Amniotic epithelial cell (primary cell): ENCODE measurements at regions not wholly inside any gene's neighbourhood (a gene's known extent, or its start where the extent isn't known, plus 50 kb on each side); places are given as distances from the start of the nearest gene placed in this dataset.
A peak's percentile ranks its signal among the peaks of the same experiment; 100 is the strongest.
"Not testable (repeated sequence)": the region's sequence is repeated elsewhere in the genome, so short reads cannot be mapped to it uniquely, and the experiment has no call there.

Experiments
- DNase-seq: peaks from one replicate; pipeline ENCODE4 v3.0.0-alpha.2; 2010; ENCODE audit warnings: low read depth

GRCh38 chr4:75422998-75423397 is 91.2 kb downstream of the RCHY1 start:
- DNase-seq = no peak

- no peak for DNase-seq
Observed at GRCh38 chr4:75412746-75413145, 101.5 kb downstream of the RCHY1 start.

- no peak for DNase-seq
Observed at GRCh38 chr4:75398501-75398900, 115.7 kb downstream of the RCHY1 start.

- no peak for DNase-seq
Observed at GRCh38 chr4:75391489-75392166, 122.6 kb downstream of the RCHY1 start.

- not testable (repeated sequence) for DNase-seq
Observed at GRCh38 chr4:75386426-75386825, 127.8 kb downstream of the RCHY1 start.

GRCh38 chr4:75385106-75385505 is 129.1 kb downstream of the RCHY1 start:
- DNase-seq = peak; percentile 25

GRCh38 chr4:75376543-75376942 is 137.7 kb downstream of the RCHY1 start:
- DNase-seq = no peak

- no peak for DNase-seq
Observed at GRCh38 chr4:75371915-75372314, 142.3 kb downstream of the RCHY1 start.

- DNase-seq = no peak
Observed at GRCh38 chr4:75370576-75370975, 143.6 kb downstream of the RCHY1 start.

- DNase-seq = peak; percentile 44
Observed at GRCh38 chr4:75345423-75345822, 168.8 kb downstream of the RCHY1 start.

GRCh38 chr4:75344915-75345314 is 169.3 kb downstream of the RCHY1 start:
- peak; percentile 94 for DNase-seq

- DNase-seq = peak; percentile 81
Observed at GRCh38 chr4:75343333-75343732, 170.9 kb downstream of the RCHY1 start.

GRCh38 chr4:75340561-75340960 is 173.6 kb downstream of the RCHY1 start:
- no peak for DNase-seq

- DNase-seq = peak; percentile 43
Observed at GRCh38 chr4:75338352-75338880, 175.8 kb downstream of the RCHY1 start.

GRCh38 chr4:75327804-75328512 is 186.2 kb downstream of the RCHY1 start:
- peak; percentile 75 for DNase-seq

- DNase-seq = no peak
Observed at GRCh38 chr4:75325318-75325979, 188.8 kb downstream of the RCHY1 start.

- DNase-seq = no peak
Observed at GRCh38 chr4:75321484-75321883, 192.7 kb downstream of the RCHY1 start.

- DNase-seq = not testable (repeated sequence)
Observed at GRCh38 chr4:75317641-75318040, 196.6 kb downstream of the RCHY1 start.

- no peak for DNase-seq
Observed at GRCh38 chr4:75308049-75308448, 206.2 kb downstream of the RCHY1 start.

- no peak for DNase-seq
Observed at GRCh38 chr4:75306506-75306905, 207.7 kb downstream of the RCHY1 start.

- no peak for DNase-seq
Observed at GRCh38 chr4:75302648-75303047, 211.6 kb downstream of the RCHY1 start.

GRCh38 chr4:75289914-75290582 is 224.2 kb downstream of the RCHY1 start:
- peak; percentile 46 for DNase-seq
